Keratinocyte (primary cell): ENCODE measurements at regions not wholly inside any gene's neighbourhood (a gene's known extent, or its start where the extent isn't known, plus 50 kb on each side); places are given as distances from the start of the nearest gene placed in this dataset.

Source experiments
- DNase-seq: peaks from one replicate; pipeline ENCODE4 v3.0.0-alpha.2; 2011; ENCODE audit warnings: low read depth, missing footprints, low spot score
- FAIRE-seq: peaks from 2 replicates; lab custom pipeline; 2011; peaks lifted over from hg19 to GRCh38; lab: Jason Lieb, UNC
- H2AFZ ChIP-seq: 2 replicates; pipeline ENCODE4 v1.6.0; 2012; ENCODE audit warnings: low read length, control low read depth, inconsistent platforms; ENCODE audit not compliant: control insufficient read depth
- H3K27ac ChIP-seq: 2 replicates; pipeline ENCODE4 v1.5.1; 2011; ENCODE audit warnings: low read length; ENCODE audit not compliant: control insufficient read depth, insufficient read depth
- H3K27me3 ChIP-seq: 3 replicates; pipeline ENCODE4 v1.6.0; 2011; ENCODE audit warnings: low read length; ENCODE audit not compliant: control insufficient read depth, insufficient read depth; ENCODE audit errors: extremely low read depth
- H3K36me3 ChIP-seq, 2 experiments: 2 replicates in 1 of 2; 3 replicates in 1 of 2; pipeline ENCODE4 v1.5.1; 2011; ENCODE audit warnings: low read length in 2 of 2, mild to moderate bottlenecking in 1 of 2; ENCODE audit not compliant: control insufficient read depth in 2 of 2, insufficient read depth in 2 of 2; ENCODE audit errors: extremely low read depth in 1 of 2
- H3K4me1 ChIP-seq: 3 replicates; pipeline ENCODE4 v1.5.1; 2011; ENCODE audit warnings: low read length; ENCODE audit not compliant: control insufficient read depth, insufficient read depth; ENCODE audit errors: extremely low read depth
- H3K4me2 ChIP-seq: 3 replicates; pipeline ENCODE4 v1.6.0; 2011; ENCODE audit warnings: low read depth, low read length; ENCODE audit not compliant: control insufficient read depth, insufficient read depth; ENCODE audit errors: extremely low read depth
- H3K4me3 ChIP-seq, 3 experiments: fragments of 200-600 bp in 1 of 3; sonication (generic) in 1 of 3; 2 replicates in 2 of 3; 3 replicates in 1 of 3; pipeline ENCODE4 v1.5.1; 2011 to 2016; ENCODE audit warnings: low read length in 3 of 3, mild to moderate bottlenecking in 3 of 3, control low read depth in 2 of 3, inconsistent platforms in 1 of 3, low read depth in 1 of 3, mixed read lengths in 1 of 3, mixed run types in 1 of 3, moderate library complexity in 1 of 3; ENCODE audit not compliant: control insufficient read depth in 2 of 3, insufficient read depth in 2 of 3; ENCODE audit errors: extremely low read depth in 1 of 3
- H3K79me2 ChIP-seq: 2 replicates; pipeline ENCODE4 v1.6.0; 2012; ENCODE audit warnings: low read length; ENCODE audit not compliant: control insufficient read depth, insufficient read depth
- H3K9ac ChIP-seq: 3 replicates; pipeline ENCODE4 v1.6.0; 2011; ENCODE audit warnings: low read length; ENCODE audit not compliant: control insufficient read depth, insufficient read depth; ENCODE audit errors: extremely low read depth
- H3K9me1 ChIP-seq: 3 replicates; pipeline ENCODE4 v1.6.0; 2011; ENCODE audit warnings: low read length; ENCODE audit not compliant: control insufficient read depth, insufficient read depth; ENCODE audit errors: extremely low read depth
- H3K9me3 ChIP-seq: 2 replicates; pipeline ENCODE4 v1.5.1; 2012; ENCODE audit warnings: low read depth, low read length; ENCODE audit not compliant: control insufficient read depth
- H4K20me1 ChIP-seq: 3 replicates; pipeline ENCODE4 v1.6.0; 2011; ENCODE audit warnings: low read length; ENCODE audit not compliant: control insufficient read depth, insufficient read depth; ENCODE audit errors: extremely low read depth
- EZH2 ChIP-seq: IDR thresholded peaks from one replicate; pipeline ENCODE4 v1.6.1; 2012; ENCODE audit warnings: inconsistent platforms, mild to moderate bottlenecking, low read length, moderate library complexity
- dilution Hi-C: fragments of 300-500 bp; cut with MboI; formaldehyde crosslinking; loops from one replicate; pipeline ENCODE4 v1.7.0; 2020; ENCODE audit warnings: low sequenced_read_pairs; ENCODE audit not compliant: extremely low pct_ligation_motif_present
- TF ChIP-seq, protein P1 (sequence below), 3 experiments: IDR thresholded peaks in 1 of 3; conservative IDR thresholded peaks in 1 of 3; optimal IDR thresholded peaks in 1 of 3; 2 replicates in 2 of 3; 3 replicates in 1 of 3; pipeline versions ENCODE3 to v1.5.1; 2011; ENCODE audit warnings: low read length in 3 of 3, mild to moderate bottlenecking in 3 of 3, moderate library complexity in 2 of 3, control low read depth in 1 of 3, inconsistent platforms in 1 of 3; ENCODE audit not compliant: insufficient read depth in 2 of 3; ENCODE audit errors: extremely low read depth in 1 of 3

DNA sequence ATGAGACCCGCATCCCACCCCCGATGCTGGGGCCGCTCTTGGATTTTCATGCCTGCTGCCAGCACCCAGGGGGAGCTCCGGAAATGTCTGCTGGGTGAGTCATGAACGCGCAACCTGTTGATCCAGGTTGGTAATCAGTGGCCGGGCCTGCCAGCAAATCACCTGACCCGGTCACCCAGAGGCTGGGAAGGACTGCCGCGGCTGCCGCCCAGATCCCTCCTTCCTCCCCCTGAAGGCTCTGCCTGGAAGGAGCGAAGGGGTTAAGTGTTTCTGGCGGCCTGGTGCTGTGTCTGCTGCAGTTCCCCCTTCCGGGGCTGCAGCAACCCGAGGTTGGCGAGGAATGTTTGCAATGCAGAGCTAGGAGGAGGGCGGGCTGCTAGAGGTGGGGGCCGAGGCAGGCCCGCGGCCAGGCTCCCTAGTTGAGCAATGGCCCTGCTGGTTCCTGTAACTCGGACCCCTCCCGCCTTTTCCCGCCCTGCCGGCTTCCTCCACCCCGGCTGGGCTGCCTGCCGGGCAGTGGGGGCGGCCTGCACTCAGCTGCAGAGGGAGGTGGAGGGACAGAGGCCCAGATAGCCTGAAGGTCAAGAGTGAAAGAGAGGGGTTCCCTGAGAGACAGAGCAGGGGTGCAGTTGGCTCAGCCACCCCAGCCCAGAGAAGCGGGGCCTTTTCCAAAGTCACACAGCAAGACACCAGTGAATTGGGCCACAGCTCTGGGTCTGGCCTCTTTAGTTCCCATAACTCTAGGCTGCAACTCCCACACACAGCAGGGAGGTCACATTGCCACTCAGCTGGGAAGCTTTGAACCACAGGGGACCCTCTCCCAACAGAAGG lies 156.3 kb upstream of the IER5L start:
- H3K27me3 ChIP-seq = no peaks in the 10 kb centered on the region
- H3K4me1 ChIP-seq = peaks cover 46% of the 10 kb centered on the region
- H3K4me3 ChIP-seq = peak overlapping the region; percentile 31 to 54 (median 42)
- H2AFZ ChIP-seq = no peak overlapping the region
- TF ChIP-seq, protein P1, sequence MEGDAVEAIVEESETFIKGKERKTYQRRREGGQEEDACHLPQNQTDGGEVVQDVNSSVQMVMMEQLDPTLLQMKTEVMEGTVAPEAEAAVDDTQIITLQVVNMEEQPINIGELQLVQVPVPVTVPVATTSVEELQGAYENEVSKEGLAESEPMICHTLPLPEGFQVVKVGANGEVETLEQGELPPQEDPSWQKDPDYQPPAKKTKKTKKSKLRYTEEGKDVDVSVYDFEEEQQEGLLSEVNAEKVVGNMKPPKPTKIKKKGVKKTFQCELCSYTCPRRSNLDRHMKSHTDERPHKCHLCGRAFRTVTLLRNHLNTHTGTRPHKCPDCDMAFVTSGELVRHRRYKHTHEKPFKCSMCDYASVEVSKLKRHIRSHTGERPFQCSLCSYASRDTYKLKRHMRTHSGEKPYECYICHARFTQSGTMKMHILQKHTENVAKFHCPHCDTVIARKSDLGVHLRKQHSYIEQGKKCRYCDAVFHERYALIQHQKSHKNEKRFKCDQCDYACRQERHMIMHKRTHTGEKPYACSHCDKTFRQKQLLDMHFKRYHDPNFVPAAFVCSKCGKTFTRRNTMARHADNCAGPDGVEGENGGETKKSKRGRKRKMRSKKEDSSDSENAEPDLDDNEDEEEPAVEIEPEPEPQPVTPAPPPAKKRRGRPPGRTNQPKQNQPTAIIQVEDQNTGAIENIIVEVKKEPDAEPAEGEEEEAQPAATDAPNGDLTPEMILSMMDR (optimal IDR thresholded peaks at IDR 0.05 in 1 of 3, IDR thresholded peaks at IDR 0.05 in 1 of 3, conservative IDR thresholded peaks at IDR 0.05 in 1 of 3; ENCODE audit: extremely low read depth in 1 of 3, insufficient read depth in 2 of 3, low read length in 3 of 3) = peak in 1 of 3 experiments; percentile 12
- TF ChIP-seq EZH2 = no peak
- peak overlapping the region; percentile 94 for H3K4me2 ChIP-seq
- no peaks in the 10 kb centered on the region for H3K9me3 ChIP-seq
- H3K36me3 ChIP-seq = peaks cover 5 to 12% of the 10 kb centered on the region in 2 experiments
- H4K20me1 ChIP-seq = no peaks in the 10 kb centered on the region
- FAIRE-seq (no peak), DNase-seq (peak; percentile 95)
- H3K9me1 ChIP-seq = no peaks in the 10 kb centered on the region
- peak overlapping the region; percentile 71 for H3K9ac ChIP-seq
- peak overlapping the region; percentile 91 for H3K27ac ChIP-seq
- dilution Hi-C loops = no loop called here
- peaks cover 21% of the 10 kb centered on the region for H3K79me2 ChIP-seq

DNA sequence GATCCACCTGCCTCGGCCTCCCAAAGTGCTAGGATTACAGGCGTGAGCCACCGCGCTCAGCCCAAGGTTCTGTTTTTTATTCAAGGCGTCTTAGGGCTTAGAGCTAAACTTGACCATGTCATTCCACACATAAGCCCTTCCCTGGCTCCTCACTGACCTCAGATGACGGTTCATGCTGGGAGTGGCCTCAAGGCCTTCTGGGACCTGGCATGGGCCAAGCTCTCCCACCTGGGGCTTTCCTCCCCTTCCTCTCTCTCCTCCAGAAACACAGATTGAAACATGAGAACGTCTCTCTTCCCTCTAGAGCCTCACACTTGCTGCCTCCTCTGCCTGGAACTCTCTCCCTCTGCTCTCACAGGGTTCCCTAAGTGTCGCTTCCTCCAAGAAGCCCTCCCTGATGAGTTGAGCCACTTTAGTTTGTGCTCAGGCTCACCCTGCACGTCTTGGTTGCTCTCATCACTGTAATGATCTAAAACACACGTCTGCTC lies 155.6 kb upstream of the IER5L start:
- Histone ChIP-seq H3K9ac (peak overlapping the region; percentile 71), H4K20me1 (no peaks in the 10 kb centered on the region), H3K9me3 (no peaks in the 10 kb centered on the region), H3K4me3 (peak overlapping the region; percentile 31 to 54 (median 42)), H2AFZ (no peak overlapping the region), H3K9me1 (no peaks in the 10 kb centered on the region), H3K27ac (peak overlapping the region; percentile 91), H3K4me1 (peaks cover 46% of the 10 kb centered on the region), H3K79me2 (peaks cover 20% of the 10 kb centered on the region), H3K36me3 (peaks cover 2 to 6% of the 10 kb centered on the region in 2 experiments), H3K4me2 (peak overlapping the region; percentile 94), H3K27me3 (no peaks in the 10 kb centered on the region)
- no peak for DNase-seq
- TF ChIP-seq, protein P1 (optimal IDR thresholded peaks at IDR 0.05 in 1 of 3, IDR thresholded peaks at IDR 0.05 in 1 of 3, conservative IDR thresholded peaks at IDR 0.05 in 1 of 3; ENCODE audit: extremely low read depth in 1 of 3, insufficient read depth in 2 of 3, low read length in 3 of 3) = no peak
- TF ChIP-seq EZH2 = no peak
- FAIRE-seq = peak; percentile 79
- dilution Hi-C loops = no loop called here
